Mucosa of stomach (tissue), 1 donor: ENCODE measurements at regions not wholly inside any gene's neighbourhood (a gene's known extent, or its start where the extent isn't known, plus 50 kb on each side); places are given as distances from the start of the nearest gene placed in this dataset.

Experiments used
- H3K27me3 ChIP-seq: one replicate; pipeline ENCODE4 v1.7.0; 2013; ENCODE audit warnings: mild to moderate bottlenecking, low read length; ENCODE audit not compliant: control insufficient read depth, insufficient read depth
- H3K36me3 ChIP-seq: one replicate; pipeline ENCODE4 v1.7.0; 2013; ENCODE audit warnings: low read length; ENCODE audit not compliant: control insufficient read depth, insufficient read depth
- H3K4me1 ChIP-seq: one replicate; pipeline ENCODE4 v1.7.0; 2013; ENCODE audit warnings: mild to moderate bottlenecking, low read length; ENCODE audit not compliant: control insufficient read depth, insufficient read depth
- H3K4me3 ChIP-seq: one replicate; pipeline ENCODE4 v1.7.0; 2013; ENCODE audit warnings: low read length
- H3K9ac ChIP-seq: one replicate; pipeline ENCODE4 v1.7.0; 2013; ENCODE audit warnings: mild to moderate bottlenecking, low read length, moderate library complexity
- H3K9me3 ChIP-seq: one replicate; pipeline ENCODE4 v1.7.0; 2013; ENCODE audit warnings: mild to moderate bottlenecking, low read length, moderate library complexity; ENCODE audit not compliant: control insufficient read depth
- donor health status: Pancreatic carcinoma.

DNA sequence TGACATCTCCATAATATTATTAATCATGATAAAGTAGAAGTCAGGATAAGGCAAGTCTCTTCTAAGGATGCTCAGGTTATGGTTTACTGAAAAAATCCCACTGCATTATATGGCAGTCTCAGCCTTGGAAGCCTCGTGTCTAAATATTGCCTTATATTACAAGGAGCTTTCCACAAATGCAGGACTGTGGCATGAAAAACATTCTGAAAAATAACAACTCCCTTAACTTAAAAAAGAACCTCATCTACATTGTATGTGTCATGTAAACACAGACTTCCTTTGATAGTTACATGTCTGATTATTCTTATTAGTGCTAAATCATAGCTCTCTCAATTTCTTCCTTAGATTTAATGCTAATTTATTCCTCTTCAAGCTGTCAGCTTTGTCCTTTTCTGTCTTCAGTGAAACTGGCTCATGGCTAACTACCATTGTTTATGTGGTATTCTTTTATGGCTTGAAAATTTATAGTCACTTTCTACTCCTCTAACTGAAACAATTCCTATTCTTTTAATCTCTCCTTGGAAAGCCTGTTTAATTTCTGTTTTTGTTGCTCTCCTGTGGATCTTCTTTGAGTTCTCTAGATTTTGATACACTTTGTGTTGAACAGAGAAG is 156.1 kb downstream of the KIF20B start:
- Histone ChIP-seq H3K9me3 (no peaks in the 10 kb centered on the region), H3K36me3 (no peaks in the 10 kb centered on the region), H3K9ac (no peak overlapping the region), H3K4me1 (peaks cover 7% of the 10 kb centered on the region), H3K27me3 (no peaks in the 10 kb centered on the region), H3K4me3 (no peak overlapping the region)

DNA sequence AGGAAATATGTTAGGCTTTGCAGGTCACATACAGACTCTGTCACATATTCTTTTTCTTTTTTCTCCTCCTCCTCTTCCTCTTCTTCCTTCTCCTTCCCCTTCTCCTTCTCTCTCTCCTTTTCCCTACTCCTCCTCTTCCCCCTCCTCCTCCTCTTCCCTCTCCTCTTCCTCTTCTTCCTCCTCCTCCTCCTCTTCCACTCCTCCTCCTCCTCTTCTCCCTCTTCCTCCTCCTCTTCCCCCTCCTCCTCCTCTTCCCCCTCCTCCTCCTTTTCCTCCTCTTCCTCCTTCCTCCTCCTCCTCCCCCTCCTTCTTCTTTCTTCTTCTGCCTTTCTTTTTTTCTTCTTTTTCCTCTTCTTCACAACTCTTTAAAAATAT is 159.8 kb downstream of the KIF20B start:
- no peaks in the 10 kb centered on the region for H3K36me3 ChIP-seq
- peaks cover 7% of the 10 kb centered on the region for H3K4me1 ChIP-seq
- H3K27me3 ChIP-seq = no peaks in the 10 kb centered on the region
- H3K9me3 ChIP-seq = no peaks in the 10 kb centered on the region
- H3K4me3 ChIP-seq = no peak overlapping the region
- H3K9ac ChIP-seq = no peak overlapping the region

- Histone ChIP-seq H3K9ac (no peak overlapping the region), H3K9me3 (no peaks in the 10 kb centered on the region), H3K4me3 (no peak overlapping the region), H3K27me3 (no peaks in the 10 kb centered on the region), H3K4me1 (peaks cover 7% of the 10 kb centered on the region), H3K36me3 (no peaks in the 10 kb centered on the region)
Observed at GRCh38 chr10:89861584-89862301, 160.4 kb downstream of the KIF20B start.

GRCh38 chr10:89867964-89868363 is 166.6 kb downstream of the KIF20B start:
- Histone ChIP-seq H3K9me3 (no peaks in the 10 kb centered on the region), H3K36me3 (no peaks in the 10 kb centered on the region)

DNA sequence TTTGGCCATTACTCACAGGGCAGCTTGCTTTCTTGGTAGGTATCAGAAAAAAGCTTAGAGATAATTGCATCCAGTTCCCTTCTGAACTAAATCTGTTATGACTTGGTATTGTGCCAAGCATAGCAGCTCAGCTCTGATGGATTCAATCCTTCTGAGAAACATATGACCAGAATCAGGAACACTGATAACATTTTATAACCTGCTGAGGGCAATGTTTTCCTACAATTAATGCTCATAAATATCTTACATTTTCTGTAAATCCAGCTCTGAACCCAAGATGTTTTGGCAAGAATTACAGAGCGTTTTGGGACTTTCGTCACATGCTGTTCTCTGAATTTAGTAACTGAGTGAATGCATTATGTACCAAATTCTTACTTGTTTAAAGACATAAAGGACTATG is 167.8 kb downstream of the KIF20B start:
- H3K36me3 ChIP-seq = no peaks in the 10 kb centered on the region
- H3K9ac ChIP-seq = no peak overlapping the region
- H3K4me1 ChIP-seq = no peaks in the 10 kb centered on the region
- no peaks in the 10 kb centered on the region for H3K27me3 ChIP-seq
- no peaks in the 10 kb centered on the region for H3K9me3 ChIP-seq
- no peak overlapping the region for H3K4me3 ChIP-seq

More at GRCh38 chr10:89867964-89868363, 166.6 kb downstream of the KIF20B start:
- Histone ChIP-seq H3K9ac (no peak overlapping the region), H3K27me3 (no peaks in the 10 kb centered on the region), H3K4me1 (no peaks in the 10 kb centered on the region), H3K4me3 (no peak overlapping the region)

GRCh38 chr10:89869592-89870156 is 168.3 kb downstream of the KIF20B start:
- H3K4me3 ChIP-seq = no peak overlapping the region
- H3K9me3 ChIP-seq = no peaks in the 10 kb centered on the region
- H3K36me3 ChIP-seq = no peaks in the 10 kb centered on the region
- H3K27me3 ChIP-seq = no peaks in the 10 kb centered on the region
- no peak overlapping the region for H3K9ac ChIP-seq
- H3K4me1 ChIP-seq = no peaks in the 10 kb centered on the region

DNA sequence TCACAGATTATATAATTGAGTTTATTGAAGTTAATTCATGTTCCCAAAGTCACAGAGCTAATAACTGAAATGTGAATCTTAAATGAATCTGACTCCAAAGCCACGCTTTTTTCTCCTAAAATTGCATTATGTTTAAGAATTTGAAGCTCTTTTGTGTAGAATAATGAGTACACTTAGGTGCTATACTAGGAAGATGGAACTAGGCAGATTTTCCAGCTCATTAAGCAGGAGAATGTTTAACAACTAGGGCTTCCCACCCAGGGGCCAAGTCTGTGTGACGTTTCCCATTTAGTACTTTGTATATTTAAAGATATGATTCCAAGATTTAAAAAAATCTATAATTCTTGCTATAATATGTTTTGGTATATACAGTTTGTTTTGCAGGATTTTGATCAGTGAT is 169.5 kb downstream of the KIF20B start:
- H3K4me3 ChIP-seq = no peak overlapping the region
- no peaks in the 10 kb centered on the region for H3K27me3 ChIP-seq
- no peaks in the 10 kb centered on the region for H3K9me3 ChIP-seq
- no peaks in the 10 kb centered on the region for H3K4me1 ChIP-seq
- H3K9ac ChIP-seq = no peak overlapping the region
- no peaks in the 10 kb centered on the region for H3K36me3 ChIP-seq

GRCh38 chr10:89873055-89873454 is 171.7 kb downstream of the KIF20B start:
- Histone ChIP-seq H3K36me3 (no peaks in the 10 kb centered on the region), H3K4me3 (no peak overlapping the region), H3K4me1 (no peaks in the 10 kb centered on the region), H3K27me3 (no peaks in the 10 kb centered on the region), H3K9ac (no peak overlapping the region), H3K9me3 (no peaks in the 10 kb centered on the region)

GRCh38 chr10:89875557-89875956 is 174.2 kb downstream of the KIF20B start:
- Histone ChIP-seq H3K4me3 (no peak overlapping the region), H3K36me3 (no peaks in the 10 kb centered on the region), H3K9ac (no peak overlapping the region), H3K9me3 (no peaks in the 10 kb centered on the region), H3K27me3 (no peaks in the 10 kb centered on the region), H3K4me1 (no peaks in the 10 kb centered on the region)

GRCh38 chr10:89879121-89879520 is 177.7 kb downstream of the KIF20B start:
- Histone ChIP-seq H3K4me1 (no peaks in the 10 kb centered on the region), H3K4me3 (no peak overlapping the region), H3K27me3 (no peaks in the 10 kb centered on the region), H3K9ac (no peak overlapping the region), H3K9me3 (no peaks in the 10 kb centered on the region), H3K36me3 (no peaks in the 10 kb centered on the region)

DNA sequence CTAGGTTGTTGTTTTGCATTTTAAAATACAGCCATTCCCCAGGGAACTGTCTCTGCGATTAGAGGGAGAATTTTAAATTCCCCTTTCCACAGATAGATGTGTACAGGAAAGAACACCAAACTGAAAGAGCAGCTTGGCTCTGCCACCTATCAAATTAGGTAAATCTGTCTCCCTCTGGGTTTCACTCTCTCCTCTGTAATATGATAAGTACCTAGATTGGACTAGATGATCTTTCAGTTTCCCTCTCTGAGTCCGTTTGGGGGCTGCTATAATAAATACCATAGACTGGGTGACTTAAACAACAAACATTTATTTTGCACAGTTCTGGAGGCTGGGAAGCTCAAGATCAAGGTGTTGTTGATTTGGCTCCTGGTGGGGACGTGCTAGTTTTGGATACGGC is 186.0 kb downstream of the KIF20B start:
- H3K9me3 ChIP-seq = no peaks in the 10 kb centered on the region
- H3K4me3 ChIP-seq = no peak overlapping the region
- H3K9ac ChIP-seq = no peak overlapping the region
- no peaks in the 10 kb centered on the region for H3K4me1 ChIP-seq
- no peaks in the 10 kb centered on the region for H3K36me3 ChIP-seq
- no peaks in the 10 kb centered on the region for H3K27me3 ChIP-seq

DNA sequence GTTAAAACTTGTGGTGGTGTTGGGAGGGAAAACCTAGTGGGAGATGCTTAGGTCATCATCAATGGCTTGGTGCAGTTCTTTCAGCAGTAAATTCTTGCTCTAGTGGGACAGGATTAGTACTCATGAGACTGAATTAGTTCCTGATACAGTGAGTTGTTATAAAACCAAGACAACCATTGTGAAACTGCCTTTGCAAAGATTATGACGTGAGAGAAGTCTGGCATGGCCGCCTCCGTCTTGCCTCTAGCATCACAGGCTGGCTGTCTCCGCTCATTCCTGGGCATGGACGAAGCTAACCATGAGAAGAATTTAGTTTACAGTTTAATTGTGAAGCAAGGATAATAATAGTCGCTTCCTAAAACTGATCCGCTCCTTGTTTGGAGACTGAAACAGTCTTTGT is 186.4 kb downstream of the KIF20B start:
- Histone ChIP-seq H3K9ac (no peak overlapping the region), H3K4me1 (no peaks in the 10 kb centered on the region), H3K9me3 (no peaks in the 10 kb centered on the region), H3K27me3 (no peaks in the 10 kb centered on the region), H3K36me3 (no peaks in the 10 kb centered on the region), H3K4me3 (no peak overlapping the region)
